IMR-90 (cell line): ENCODE measurements at regions not wholly inside any gene's neighbourhood (a gene's known extent, or its start where the extent isn't known, plus 50 kb on each side); places are given as distances from the start of the nearest gene placed in this dataset.

Experiments
- ATAC-seq: fragments of 200-7000 bp; cut with Tn5 transposase; 2 replicates; pipeline ENCODE4 v1.9.1; 2020; ENCODE audit warnings: low read depth, mild to moderate bottlenecking, moderate library complexity
- BruUV-seq: library from RNA; stranded (reverse); fragments of 400-500 nt; replicated peaks from 2 replicates; lab custom pipeline; 2021; lab: Mats Ljungman, UMichigan
- CTCF ChIA-PET: fragments of 300-600 bp; formaldehyde crosslinking; extraction: SDS; loops from one replicate; lab custom pipeline; 2021; ENCODE audit warnings: antibody characterized with exemption; lab: Yijun Ruan, JAX
- POLR2A ChIA-PET: fragments of 300-600 bp; sonication (Branson Sonifier 250); formaldehyde crosslinking; loops from one replicate; lab custom pipeline; 2022; ENCODE audit warnings: antibody characterized with exemption; ENCODE audit not compliant: unreplicated experiment; lab: Charles Lee
- DNase-seq: peaks from one replicate; pipeline ENCODE4 v3.0.0; 2013
- H2AFZ ChIP-seq: replicated peaks from 2 replicates; pipeline ENCODE3; 2013; ENCODE audit warnings: low read length, mild to moderate bottlenecking; ENCODE audit not compliant: poor library complexity
- H2AK5ac ChIP-seq: 2 replicates; pipeline ENCODE4 v1.6.1; 2013; ENCODE audit warnings: low read depth, low read length, inconsistent platforms
- H2AK9ac ChIP-seq: replicated peaks from 2 replicates; pipeline ENCODE3; 2013; ENCODE audit warnings: mild to moderate bottlenecking, low read depth, low read length, moderate library complexity; ENCODE audit not compliant: poor library complexity
- H2BK120ac ChIP-seq: 2 replicates; pipeline ENCODE4 v1.6.1; 2013; ENCODE audit warnings: low read depth, low read length, inconsistent platforms
- H2BK15ac ChIP-seq: 3 replicates; pipeline ENCODE4 v1.6.1; 2013; ENCODE audit warnings: low read depth, low read length, inconsistent platforms
- H2BK20ac ChIP-seq: 2 replicates; pipeline ENCODE4 v1.6.1; 2013; ENCODE audit warnings: low read depth, mild to moderate bottlenecking, inconsistent platforms, low read length, moderate library complexity
- H2BK5ac ChIP-seq: 2 replicates; pipeline ENCODE4 v1.6.1; 2013; ENCODE audit warnings: mild to moderate bottlenecking, low read depth, low read length, inconsistent platforms; ENCODE audit not compliant: poor library complexity, severe bottlenecking
- H3K14ac ChIP-seq: replicated peaks from 2 replicates; pipeline ENCODE4 v1.6.1; 2013; ENCODE audit warnings: low read depth, low read length, inconsistent platforms
- H3K18ac ChIP-seq: 2 replicates; pipeline ENCODE4 v1.6.1; 2013; ENCODE audit warnings: low read depth, low read length, control low read depth
- H3K23ac ChIP-seq: 2 replicates; pipeline ENCODE4 v1.6.1; 2013; ENCODE audit warnings: low read depth, low read length, inconsistent platforms
- H3K27ac ChIP-seq: 2 replicates; pipeline ENCODE4 v1.5.1; 2013; ENCODE audit warnings: mild to moderate bottlenecking, control low read depth, low read length; ENCODE audit not compliant: insufficient read depth
- H3K27me3 ChIP-seq: 2 replicates; pipeline ENCODE4 v1.6.1; 2013; ENCODE audit warnings: low read length; ENCODE audit not compliant: control insufficient read depth, insufficient read depth
- H3K36me3 ChIP-seq: 2 replicates; pipeline ENCODE4 v1.6.1; 2013; ENCODE audit warnings: low read length, mixed read lengths; ENCODE audit not compliant: control insufficient read depth, insufficient read depth
- H3K4ac ChIP-seq: 2 replicates; pipeline ENCODE4 v1.6.1; 2013; ENCODE audit warnings: low read depth, low read length, inconsistent platforms
- H3K4me1 ChIP-seq: 2 replicates; pipeline ENCODE4 v1.6.1; 2013; ENCODE audit warnings: low read length, mixed read lengths; ENCODE audit not compliant: control insufficient read depth, insufficient read depth
- H3K4me2 ChIP-seq: 2 replicates; pipeline ENCODE4 v1.6.1; 2013; ENCODE audit warnings: low read depth, mild to moderate bottlenecking, control low read depth, low read length, moderate library complexity
- H3K4me3 ChIP-seq: 2 replicates; pipeline ENCODE4 v1.5.1; 2013; ENCODE audit warnings: low read depth, mild to moderate bottlenecking, control low read depth, low read length, moderate library complexity; ENCODE audit not compliant: insufficient read depth
- H3K56ac ChIP-seq: 2 replicates; pipeline ENCODE4 v1.6.1; 2013; ENCODE audit warnings: low read length, inconsistent platforms; ENCODE audit not compliant: insufficient read depth; ENCODE audit errors: extremely low read depth
- H3K79me1 ChIP-seq, 2 experiments: 2 replicates each; pipeline ENCODE4 v1.6.1; 2013; ENCODE audit warnings: low read length in 2 of 2, inconsistent platforms in 1 of 2, low read depth in 1 of 2
- H3K9ac ChIP-seq: 2 replicates; pipeline ENCODE4 v1.6.1; 2013; ENCODE audit warnings: low read depth, low read length, control low read depth
- H3K9me1 ChIP-seq: 2 replicates; pipeline ENCODE4 v1.6.1; 2013; ENCODE audit warnings: low read length, inconsistent platforms; ENCODE audit not compliant: insufficient read depth
- H3K9me3 ChIP-seq: 2 replicates; pipeline ENCODE4 v1.6.1; 2013; ENCODE audit warnings: low read length; ENCODE audit not compliant: control insufficient read depth, insufficient read depth
- H4K20me1 ChIP-seq: 2 replicates; pipeline ENCODE4 v1.6.1; 2013; ENCODE audit warnings: low read length, inconsistent platforms; ENCODE audit not compliant: insufficient read depth
- H4K5ac ChIP-seq: 2 replicates; pipeline ENCODE4 v1.6.1; 2013; ENCODE audit warnings: mild to moderate bottlenecking, low read depth, low read length, control low read depth
- H4K8ac ChIP-seq, 2 experiments: 2 replicates each; pipeline ENCODE4 v1.6.1; 2013; ENCODE audit warnings: low read depth in 2 of 2, low read length in 2 of 2, control low read depth in 1 of 2, inconsistent platforms in 1 of 2
- H4K91ac ChIP-seq: 2 replicates; pipeline ENCODE4 v1.6.1; 2013; ENCODE audit warnings: low read depth, low read length, inconsistent platforms; ENCODE audit not compliant: insufficient read depth
- ELK1 ChIP-seq: fragments of 150-350 bp; IDR thresholded peaks from 2 replicates; pipeline ENCODE4 v1.6.1; 2016; ENCODE audit warnings: low read depth, mild to moderate bottlenecking, low read length, moderate library complexity, borderline replicate concordance
- NFE2L2 ChIP-seq: fragments of 150-350 bp; IDR thresholded peaks from 2 replicates; pipeline ENCODE4 v1.6.1; 2016; ENCODE audit warnings: low read depth, mild to moderate bottlenecking, low read length
- dilution Hi-C: fragments of 300-500 bp; cut with HindIII; formaldehyde crosslinking; loops from one replicate; pipeline ENCODE4 v1.14.3; 2018; ENCODE audit warnings: low sequenced_read_pairs; ENCODE audit not compliant: unreplicated experiment
- in situ Hi-C: fragments of 300-500 bp; cut with MboI; formaldehyde crosslinking; loops from 3 replicates; pipeline ENCODE4 v1.14.3; 2019; ENCODE audit warnings: low sequenced_read_pairs, inconsistent platforms, mixed read lengths
- intact Hi-C: fragments of 100-400 bp; cut with micrococcal nuclease; formaldehyde crosslinking; loops from 2 replicates; pipeline ENCODE4 v1.10.0; 2022

- no peaks in the 10 kb centered on the region for H3K79me1 ChIP-seq
- no peak overlapping the region for H2AK5ac ChIP-seq
- no peak overlapping the region for H3K4ac ChIP-seq
- no peak overlapping the region for H2AK9ac ChIP-seq
- in situ Hi-C loops (no loop called here), dilution Hi-C loops (no loop called here), intact Hi-C loops (no loop called here)
- peaks cover 3% of the 10 kb centered on the region for H3K27me3 ChIP-seq
- no peak overlapping the region for H4K5ac ChIP-seq
- H2BK20ac ChIP-seq = no peak overlapping the region
- H3K27ac ChIP-seq = no peak overlapping the region
- H2BK15ac ChIP-seq = no peak overlapping the region
- no peak for TF ChIP-seq ELK1
- no peak for TF ChIP-seq NFE2L2
- no TSS peak for BruUV-seq
- ChIA-PET POLR2A (no interaction called here), CTCF (no interaction called here)
- H3K36me3 ChIP-seq = no peaks in the 10 kb centered on the region
- no peak overlapping the region for H3K4me3 ChIP-seq
- no peak overlapping the region for H2BK120ac ChIP-seq
- H3K56ac ChIP-seq = no peak overlapping the region
- no peak overlapping the region for H4K91ac ChIP-seq
- DNase-seq = no peak
- H4K8ac ChIP-seq = no peak overlapping the region
- H2AFZ ChIP-seq = no peak overlapping the region
- no peak overlapping the region for H3K23ac ChIP-seq
- H4K20me1 ChIP-seq = no peaks in the 10 kb centered on the region
- no peak overlapping the region for H3K14ac ChIP-seq
- H3K9me3 ChIP-seq = no peaks in the 10 kb centered on the region
- H3K4me1 ChIP-seq = peaks cover 4% of the 10 kb centered on the region
- H3K9ac ChIP-seq = no peak overlapping the region
- H2BK5ac ChIP-seq = no peak overlapping the region
- H3K18ac ChIP-seq = no peak overlapping the region
- H3K9me1 ChIP-seq = peaks cover 4% of the 10 kb centered on the region; the same call in 1 of the 2 replicates
- H3K4me2 ChIP-seq = no peak overlapping the region
- ATAC-seq = no peak
These were observed 550.6 kb upstream of the CLINT1 start for GRCh38 chr5:158409507-158409906.
